Activated gamma-delta T cell treated with anti-CD3 and anti-CD28 coated beads, Interleukin-2, amount 50 U/mL, for 16 hours (primary cell): ENCODE measurements at regions not wholly inside any gene's neighbourhood (a gene's known extent, or its start where the extent isn't known, plus 50 kb on each side); places are given as distances from the start of the nearest gene placed in this dataset.

ENCODE experiments used
- DNase-seq: peaks from one replicate; pipeline ENCODE4 v3.0.0-alpha.2; 2020; ENCODE audit warnings: low read depth

DNA sequence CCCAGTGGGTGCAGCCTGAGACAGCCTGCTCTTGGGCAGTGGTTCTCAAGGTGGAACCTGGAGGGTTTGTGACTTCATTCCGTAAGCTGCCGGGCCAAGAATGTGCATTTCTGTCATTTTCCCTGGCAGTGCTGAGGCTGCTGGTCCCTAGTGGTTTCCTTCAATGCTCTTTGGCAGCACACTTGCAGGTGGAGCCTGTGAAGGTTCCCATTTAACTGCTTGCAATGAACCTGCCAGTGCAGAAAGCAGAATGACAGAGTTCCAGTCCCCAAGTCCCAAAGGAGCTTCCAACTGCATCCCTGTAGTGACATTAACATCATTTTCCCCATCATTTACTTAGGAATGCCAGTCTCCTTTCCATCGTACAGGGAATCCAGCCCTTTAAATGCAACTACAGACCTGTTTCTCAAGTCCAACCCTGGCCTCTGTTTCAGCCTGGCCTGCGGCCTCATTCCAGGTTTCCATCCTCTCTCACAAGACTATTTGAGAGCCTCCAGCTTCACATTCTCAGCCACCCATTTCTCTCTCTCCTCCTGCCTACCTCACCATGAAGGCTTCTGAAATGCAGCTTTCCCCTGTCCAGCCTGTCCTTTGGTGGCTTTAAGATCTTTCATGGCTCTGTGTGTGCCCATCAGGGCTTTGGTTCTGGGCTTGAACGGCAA, 149.7 kb upstream of the GGTLC1 start:
- DNase-seq: no peak

DNA sequence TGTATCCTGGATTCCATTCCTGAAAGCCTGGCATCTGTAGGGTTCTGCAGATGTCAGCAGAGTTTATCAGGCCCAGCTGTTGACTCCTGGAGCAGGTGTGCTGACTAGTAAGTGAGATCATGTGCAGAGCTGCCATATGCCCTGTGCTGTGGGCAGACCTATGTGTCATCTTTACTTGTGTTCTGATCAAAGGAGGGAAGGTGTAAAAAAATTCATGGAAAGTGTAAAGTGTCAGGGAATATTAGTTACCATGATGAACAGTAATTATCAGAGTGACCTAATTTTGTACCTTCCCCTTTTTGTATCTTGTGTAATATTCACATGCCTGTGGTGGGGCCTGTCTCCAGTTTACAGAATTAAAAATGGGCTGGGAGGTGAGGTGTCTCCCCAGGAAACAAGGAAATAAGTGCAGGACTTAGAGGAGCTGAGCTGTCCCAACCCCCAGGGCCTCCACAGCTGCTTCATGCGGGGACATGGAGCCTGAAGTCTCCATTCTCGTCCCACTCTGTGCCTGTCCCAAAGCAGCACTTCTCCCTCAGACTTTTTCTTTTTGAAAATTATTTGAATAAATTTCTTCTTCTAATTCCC, 148.2 kb upstream of the GGTLC1 start:
- no peak for DNase-seq

DNA sequence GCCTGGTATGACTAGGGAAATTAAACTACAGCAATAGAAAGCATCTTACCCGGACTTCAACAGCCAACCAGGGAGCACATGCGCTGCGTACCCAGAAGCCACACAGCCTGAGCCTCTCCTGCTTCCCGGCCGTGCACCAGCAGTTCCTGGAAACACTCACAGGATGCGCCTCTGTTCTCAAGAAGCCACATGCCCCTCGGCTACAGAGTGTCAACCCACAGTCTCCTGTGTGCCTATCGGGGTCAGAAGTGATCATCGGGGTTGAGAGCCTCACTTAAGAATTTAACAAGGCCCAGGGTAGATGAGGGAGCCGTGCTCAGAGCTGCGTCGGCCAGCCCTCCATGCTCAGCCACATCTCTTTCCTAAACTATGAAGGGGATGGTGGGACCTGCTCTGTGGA, 147.2 kb upstream of the GGTLC1 start:
- no peak for DNase-seq

DNA sequence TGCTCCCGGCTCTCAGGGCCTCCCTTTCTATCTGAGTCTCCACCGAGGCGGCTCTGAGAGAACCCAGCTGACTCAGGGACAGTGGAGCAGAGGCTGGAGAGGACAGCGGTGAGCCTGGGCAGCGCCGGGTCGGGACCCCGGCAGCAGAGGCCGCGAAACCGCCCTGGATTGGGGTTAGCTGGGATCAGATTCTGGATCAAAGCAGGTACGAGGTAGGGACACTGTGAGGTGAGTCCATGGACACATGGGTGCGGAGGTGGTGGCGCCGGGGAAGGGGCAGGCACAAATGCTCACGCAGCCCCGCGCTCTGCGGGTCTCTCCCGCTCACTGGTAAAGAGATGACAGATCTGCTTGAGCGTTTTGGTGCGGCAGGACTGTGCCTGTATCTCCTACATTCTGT, 146.4 kb upstream of the GGTLC1 start:
- no peak for DNase-seq

DNA sequence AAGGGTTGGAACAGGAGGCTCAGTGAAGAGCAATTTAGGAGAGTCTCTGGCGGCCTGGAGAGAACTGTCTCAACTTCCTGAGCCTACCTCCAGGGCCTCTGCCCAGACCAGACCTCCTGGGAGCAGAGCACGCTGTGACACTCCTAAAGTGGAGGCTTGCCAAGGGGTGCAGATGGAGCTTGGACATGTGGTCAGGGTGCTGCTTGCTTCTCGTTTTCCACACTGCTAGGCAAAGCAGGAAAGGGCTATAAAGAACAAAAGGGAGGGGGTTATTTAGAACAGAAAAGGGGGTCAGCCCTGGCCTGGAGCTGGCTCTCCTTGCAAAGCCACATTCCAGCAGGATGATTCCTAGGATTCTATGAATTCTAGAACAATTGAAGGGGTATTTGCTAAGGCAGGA, 145.7 kb upstream of the GGTLC1 start:
- no peak for DNase-seq

DNA sequence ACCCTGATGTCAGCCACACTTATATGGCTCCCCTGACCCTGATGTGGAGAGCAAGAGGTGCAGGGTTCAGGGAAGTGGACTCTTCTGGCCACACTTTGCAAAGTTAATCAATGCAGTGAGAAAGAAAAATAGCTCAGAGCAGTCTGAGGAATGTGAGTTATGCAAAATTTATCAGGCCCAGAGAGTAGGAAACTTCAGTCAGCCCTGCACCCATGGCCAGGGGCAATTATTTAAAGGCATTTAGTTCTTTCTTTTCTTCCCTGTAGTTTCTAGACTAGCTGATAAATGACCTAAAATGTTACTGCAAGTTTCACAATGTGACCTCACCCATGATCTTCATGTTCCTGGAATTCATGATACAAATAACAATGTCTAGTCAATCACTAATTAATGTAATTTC, 143.7 kb upstream of the GGTLC1 start:
- DNase-seq: no peak

DNA sequence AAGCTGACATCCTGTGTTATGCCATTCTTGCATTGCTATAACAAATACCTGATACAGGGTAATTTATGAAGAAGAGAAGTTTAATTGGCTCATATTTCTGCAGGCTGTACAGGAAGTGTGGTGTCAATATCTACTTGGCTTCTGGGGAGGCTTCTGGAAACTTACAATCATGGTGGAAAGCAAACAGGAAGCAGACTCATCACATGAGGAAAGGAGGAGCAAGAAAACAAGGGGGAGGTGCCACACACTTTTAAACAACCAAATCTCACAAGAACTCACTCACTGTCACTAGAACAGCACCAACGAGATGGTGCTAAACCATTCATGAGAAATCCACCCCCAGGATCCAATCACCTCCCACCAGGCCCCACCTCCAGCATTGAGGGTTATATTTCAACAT, 143.1 kb upstream of the GGTLC1 start:
- DNase-seq: no peak

DNA sequence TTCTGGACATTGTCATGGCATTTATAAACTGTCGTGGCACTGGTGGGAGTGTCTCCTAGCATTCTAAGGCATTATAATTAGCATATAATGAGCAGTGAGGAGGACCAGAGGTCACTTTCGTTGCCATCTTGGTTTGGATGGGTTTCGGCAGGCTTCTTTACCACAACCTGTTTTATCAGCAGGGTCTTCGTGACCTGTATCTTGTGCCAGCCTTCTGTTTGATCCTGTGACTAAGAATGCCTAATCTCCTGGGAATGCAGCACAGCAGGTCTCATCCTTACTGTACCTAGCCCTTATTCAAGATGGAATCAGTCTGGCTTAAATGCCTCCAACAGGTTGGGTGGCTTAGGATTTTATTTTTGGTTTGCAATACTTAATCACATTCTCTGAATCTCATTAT, 142.7 kb upstream of the GGTLC1 start:
- no peak for DNase-seq

DNA sequence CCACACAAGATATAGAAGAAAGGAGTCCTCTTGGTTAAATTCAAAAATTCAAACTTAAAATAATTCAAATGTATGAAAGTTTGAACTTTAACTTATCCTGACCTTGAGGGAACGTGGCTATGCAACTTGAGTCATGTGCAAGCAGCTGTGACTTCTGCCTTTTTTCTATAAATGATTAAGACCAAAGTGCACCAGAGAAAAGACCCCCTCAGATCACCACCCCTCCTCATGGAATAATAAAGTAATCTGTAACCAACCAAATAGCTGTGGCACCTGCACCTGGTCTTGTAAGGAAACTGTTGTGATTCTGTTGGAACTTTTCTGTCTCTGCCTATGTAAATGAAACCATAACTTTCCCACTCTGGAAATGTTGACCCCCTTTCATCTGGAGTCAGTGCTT, 141.1 kb upstream of the GGTLC1 start:
- no peak for DNase-seq

DNA sequence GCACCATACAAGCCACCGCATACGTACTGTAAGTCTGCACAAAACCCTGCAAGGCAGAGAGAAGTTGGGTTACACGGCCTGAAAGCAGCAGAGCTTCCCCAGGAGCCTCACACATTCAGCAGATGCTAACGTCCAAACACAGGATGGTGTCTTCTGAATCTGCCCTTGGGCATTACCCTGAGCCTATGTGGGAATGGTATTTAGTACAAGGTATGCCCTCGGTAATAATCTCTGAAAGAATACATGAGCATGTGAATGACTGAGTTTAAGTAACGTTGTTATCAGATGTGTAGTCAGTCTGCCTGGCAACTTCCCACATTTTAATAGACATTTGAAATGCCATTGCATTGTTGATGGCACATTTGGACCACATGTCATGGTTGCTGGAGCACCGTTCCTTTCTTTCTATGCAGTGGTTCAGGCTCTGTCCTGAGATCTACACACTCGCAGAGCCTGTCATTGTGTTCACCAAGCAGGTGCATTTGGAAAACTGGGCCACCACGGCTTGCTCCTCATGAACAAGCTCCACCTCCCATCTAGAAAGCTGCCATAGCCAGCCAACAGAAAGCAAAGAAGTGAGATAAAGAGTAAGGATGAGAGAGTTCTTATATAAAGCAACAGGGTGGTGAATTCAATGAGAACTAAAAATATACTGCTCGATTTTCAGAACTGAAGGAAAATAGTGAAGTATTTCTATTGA, 136.5 kb upstream of the GGTLC1 start:
- DNase-seq: no peak

DNA sequence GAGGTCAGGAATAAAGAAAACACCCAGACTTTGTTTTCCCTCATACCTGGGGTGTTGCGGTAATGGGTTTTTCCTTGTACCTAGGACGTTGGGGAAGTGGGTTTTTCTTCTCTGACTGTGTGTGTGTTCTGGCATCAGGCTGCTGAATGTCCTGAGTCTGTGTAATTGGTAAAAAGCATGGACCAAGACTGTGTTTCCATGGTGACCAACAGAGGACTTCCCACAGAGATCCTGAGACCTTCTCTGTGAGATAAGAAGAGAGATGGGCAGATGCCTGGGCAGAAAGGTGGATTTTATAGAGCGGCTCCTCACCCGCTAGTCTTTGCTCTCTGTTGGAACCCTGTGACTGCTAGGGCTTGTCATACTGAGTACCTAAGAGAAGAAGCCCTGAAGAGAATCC, 135.4 kb upstream of the GGTLC1 start:
- no peak for DNase-seq

DNA sequence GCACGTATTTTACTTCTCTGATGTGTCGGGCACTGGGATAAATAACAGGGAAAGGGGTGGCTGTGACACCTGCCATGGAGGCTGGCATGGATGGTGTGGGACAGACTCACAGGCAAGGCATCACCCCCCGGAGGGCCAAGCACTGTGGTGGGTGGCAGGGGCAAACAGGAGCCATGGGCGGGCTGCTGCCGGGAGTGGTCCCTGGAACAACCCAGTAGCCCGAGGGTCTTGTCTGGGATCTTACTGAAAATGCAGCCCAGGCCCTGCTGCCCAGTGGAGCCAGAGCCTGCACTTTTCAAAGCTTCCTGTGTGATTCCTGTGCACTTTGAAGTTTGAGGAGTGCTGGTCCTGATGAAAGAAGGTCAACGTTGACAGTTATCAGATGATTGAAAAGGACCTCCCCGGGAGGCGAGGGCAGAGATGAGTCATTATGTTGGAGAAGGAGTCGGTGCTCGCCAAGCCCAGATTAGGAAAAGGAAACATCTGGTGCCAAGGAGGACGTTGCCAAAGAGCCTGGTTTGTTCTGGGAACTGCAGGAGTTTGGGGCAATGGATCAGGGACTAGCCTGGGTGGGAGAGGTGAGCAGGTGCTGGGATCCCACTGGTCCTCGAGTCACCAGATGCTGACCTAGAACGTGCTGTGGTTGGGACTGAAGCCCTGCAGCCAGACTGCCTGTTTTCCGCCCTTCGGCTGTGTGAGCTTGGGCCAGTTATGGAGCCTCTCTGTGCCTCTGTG, 130.0 kb upstream of the GGTLC1 start:
- no peak for DNase-seq

DNA sequence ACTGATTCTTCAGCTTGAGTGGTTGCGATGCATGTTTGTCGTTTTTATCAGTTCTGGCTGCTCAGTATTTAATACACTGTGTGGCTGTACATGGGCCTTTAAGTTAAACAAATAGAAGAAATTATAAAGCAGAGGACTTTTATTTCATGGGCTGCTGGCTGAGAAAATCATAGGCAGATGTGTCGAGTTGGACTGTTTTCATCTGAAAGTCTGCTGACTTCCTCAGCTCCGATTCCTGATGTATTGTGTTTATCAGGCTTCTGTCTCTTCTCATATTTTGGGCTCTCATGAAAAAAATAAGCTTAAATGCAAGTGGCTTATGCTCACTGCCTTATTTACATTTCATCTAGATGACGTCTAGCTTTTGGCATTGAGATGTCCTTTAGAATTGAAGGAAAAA, 129.5 kb upstream of the GGTLC1 start:
- DNase-seq: no peak

DNA sequence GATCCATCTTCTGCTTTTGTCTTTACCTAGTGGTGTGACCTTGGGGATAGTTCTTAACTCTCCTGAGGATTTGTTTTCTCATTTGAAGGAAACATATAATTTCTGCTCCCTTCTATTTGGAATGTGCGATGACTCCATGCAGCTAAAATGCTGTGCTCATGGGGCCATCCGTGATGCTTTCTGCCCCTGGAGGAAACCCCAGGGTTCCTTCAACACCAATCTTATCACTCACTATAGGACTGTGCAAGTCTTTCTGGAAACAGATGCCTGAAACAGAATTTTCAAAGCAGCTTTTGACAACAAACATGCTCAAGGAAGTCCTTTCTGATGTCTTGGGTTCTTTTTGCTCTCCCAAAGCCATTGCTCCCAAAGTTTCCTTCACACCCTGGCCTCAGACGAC, 128.8 kb upstream of the GGTLC1 start:
- DNase-seq: no peak

DNA sequence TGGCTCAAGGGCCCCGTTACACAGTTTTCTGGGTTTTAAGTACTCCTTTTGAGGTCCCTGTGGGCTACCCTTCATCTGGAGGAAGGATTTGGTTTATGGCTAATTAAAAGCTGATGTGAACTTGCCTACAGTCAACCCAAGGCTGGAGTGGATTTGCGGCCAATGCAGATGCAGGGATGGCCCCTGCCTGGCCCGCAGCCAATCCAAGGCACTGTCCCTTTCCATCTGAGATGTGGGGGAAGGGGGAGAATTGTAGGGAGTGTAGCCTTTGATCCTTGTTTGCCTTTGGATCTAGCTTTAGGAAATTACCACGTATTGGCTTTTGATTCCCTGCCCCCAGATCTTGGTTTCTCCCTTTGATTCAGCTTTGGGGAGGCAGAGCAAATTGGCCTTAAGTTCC, 128.0 kb upstream of the GGTLC1 start:
- no peak for DNase-seq

DNA sequence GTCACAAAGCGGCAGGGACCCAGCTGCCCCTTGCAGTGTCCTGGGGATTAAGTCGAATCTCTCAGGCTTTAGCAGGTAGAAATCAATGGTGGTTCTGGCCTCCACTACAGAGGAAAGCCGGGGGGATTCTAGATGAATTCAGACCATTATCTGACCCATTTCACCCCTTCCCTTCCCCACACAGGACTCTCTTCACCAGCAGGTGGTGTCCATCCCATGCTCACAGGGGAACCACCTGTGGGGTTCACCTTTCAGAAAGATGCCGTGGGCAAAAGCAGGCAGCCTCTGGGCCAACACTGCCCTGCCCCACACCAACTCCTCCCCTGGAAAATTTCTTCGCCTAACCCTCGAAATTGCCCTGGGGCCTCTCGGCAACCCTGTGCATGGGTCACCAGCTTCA, 123.8 kb upstream of the GGTLC1 start:
- no peak for DNase-seq

DNA sequence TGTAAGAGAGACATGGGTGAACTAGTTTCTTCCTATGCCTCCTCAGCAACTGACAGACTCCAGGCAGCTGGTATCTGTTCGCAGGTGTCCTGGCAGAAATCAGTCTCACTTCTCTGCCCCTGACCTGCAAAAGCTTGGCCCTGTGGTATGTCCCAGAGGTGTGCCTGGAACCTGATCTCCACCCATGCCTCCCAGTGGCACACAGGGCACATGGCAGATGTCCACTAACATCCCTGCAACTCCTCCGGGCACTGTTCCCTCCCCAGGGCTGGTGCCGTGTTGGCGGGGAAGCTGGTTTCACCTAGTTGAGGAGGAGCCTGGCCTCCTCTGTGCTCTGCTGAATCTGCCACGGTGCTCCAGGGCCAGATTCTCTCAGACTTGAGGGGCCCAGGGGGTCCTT, 123.3 kb upstream of the GGTLC1 start:
- no peak for DNase-seq

DNA sequence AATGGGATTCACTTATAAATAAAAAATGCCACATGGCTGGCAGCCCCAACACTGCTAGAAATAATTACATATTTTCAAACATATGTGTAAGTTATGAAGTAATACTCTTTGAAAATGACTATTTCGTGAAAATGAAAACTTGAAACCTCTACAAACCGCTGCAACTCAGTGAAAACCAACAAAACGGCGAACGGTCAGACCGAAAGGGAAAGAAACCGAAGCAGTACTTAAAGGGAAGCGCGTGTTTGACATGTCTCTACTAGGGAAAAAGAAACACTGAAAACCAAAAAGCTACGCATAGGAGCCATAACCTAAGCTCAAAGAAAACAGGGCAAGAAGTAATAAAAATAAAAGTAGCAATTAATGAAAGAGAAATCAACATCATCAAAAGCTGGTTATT, 121.0 kb upstream of the GGTLC1 start:
- no peak for DNase-seq

DNA sequence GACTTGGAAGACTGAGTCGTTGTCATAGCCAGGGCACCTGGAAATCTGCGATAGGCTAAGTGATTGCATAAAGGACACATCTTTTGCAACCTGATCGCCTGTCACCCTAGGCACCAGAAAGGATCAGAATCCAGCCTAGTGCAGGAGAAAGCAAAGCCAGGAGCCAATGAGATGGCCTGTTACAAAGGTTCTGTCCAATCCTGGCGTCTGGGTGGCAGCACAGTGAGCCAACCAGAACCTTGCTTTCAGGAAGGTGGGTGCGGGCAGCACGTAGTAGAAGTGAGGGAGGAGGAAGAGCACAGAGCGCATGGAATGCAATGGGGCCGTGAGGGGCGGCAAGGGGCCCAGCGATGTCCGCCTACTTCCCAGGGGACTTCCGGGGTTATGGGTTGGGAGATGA, 120.4 kb upstream of the GGTLC1 start:
- peak; percentile 9 for DNase-seq

DNA sequence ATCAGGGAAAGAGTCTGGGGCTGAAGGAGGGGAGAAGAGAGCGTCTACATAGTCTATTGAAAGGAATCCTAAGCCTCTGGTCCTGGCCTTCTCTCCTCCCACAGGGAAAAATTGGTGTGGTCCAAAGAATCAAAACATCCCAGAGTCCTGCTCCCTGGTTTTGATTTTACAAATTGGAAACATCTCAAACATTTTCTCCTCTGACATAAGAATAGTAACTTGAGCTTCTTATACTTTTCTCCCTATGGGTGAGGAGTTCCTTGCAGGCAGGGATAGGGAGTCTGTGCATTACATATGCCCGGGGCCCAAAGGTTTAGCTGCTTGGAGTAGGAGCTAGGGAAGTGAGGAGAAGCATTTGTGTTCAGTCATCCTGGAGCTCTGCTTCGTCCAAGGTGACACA, 120.0 kb upstream of the GGTLC1 start:
- DNase-seq: no peak

DNA sequence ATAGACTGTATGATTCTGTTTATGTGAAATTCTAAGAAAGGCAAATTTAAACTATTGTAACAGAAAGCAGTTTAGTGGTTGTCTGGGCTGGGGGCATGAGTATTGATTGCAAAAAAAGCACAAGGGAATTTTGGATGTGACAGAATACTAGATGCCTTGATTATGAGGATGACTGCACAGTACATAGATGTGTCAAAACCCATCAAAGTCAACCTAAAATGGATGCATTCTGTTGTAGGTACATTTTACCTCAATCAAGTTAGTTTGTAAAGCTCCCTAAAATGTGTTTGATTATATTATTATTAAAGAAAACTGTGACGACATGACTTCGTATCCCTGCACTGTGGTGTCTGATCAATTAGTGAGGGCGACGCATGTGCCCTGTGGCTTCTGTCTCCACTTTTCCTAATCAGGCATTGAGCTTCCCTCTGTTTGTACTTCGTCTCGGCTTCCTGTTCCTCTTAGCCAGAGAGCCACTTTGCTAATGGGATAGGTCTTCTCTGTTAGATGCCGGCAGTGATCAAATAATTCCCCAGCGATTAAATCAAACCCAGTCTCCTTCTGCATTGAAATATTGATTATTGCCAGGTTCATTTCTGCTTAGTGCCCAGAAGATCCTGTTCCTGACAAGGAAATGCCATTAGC, 118.3 kb upstream of the GGTLC1 start:
- DNase-seq: no peak

DNA sequence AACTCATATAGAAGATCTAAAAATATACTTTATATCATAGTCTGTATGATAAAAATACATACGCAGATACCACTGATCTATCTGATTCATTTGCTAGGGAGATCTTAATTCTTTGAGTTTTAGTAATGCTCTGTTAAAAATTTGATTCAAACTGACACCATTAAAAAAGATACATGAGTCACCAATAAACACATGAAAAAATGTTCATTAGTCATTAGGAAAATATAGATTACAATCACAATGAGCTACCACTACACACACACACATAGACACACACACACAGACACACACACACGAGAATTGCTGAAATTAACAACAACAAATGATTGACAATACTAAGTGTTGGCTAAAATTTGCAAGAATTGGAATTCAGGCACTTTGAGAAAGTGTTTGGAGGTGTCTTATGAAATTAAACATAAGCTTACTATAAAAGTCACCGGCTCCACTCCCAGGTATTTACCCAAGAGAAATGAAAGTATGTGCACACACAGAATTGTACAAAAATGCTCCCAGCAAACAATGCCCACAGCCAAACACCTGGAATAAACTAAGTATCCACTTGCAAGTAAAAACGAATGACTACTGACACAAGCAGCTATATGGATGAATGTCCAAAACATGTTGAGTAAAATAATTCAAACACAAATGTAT, 117.7 kb upstream of the GGTLC1 start:
- no peak for DNase-seq
